ENCODE measurements at regions not wholly inside any gene's neighbourhood (a gene's known extent, or its start where the extent isn't known, plus 50 kb on each side); places are given as distances from the start of the nearest gene placed in this dataset.
"Not testable (repeated sequence)": the region's sequence is repeated elsewhere in the genome, so short reads cannot be mapped to it uniquely, and the experiment has no call there.

DNA sequence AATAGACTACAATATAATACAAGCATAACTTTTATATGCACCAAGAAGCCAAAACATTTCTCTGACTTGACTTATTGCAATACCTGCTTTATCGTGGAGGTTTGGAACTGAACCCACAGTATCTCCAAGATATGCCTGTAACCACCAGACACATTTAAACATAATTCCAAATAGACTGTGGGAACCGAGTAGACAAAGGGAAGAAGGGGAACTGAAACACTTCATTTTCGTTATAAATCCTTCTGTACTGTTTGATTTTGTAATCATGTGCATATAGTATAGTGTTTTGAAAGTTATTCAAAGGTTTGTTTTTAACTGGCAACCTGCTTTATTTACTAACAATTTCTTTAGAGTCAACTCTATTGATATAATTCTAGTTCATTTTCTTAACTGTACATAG lies 154.9 kb upstream of the BEND6 start:
- Histone ChIP-seq H3K36me3 (no peaks in the 10 kb centered on the region), H3K9me3 (replicated peaks) (no peaks in the 10 kb centered on the region), H3K4me1 (replicated peaks) (peaks cover 55% of the 10 kb centered on the region), H3K27me3 (replicated peaks) (no peaks in the 10 kb centered on the region), H3K27ac (no peak overlapping the region), H3K4me3 (no peak overlapping the region)
- no peak for DNase-seq (ENCODE audit: low read depth in 1 of 2, low spot score in 2 of 2)

DNA sequence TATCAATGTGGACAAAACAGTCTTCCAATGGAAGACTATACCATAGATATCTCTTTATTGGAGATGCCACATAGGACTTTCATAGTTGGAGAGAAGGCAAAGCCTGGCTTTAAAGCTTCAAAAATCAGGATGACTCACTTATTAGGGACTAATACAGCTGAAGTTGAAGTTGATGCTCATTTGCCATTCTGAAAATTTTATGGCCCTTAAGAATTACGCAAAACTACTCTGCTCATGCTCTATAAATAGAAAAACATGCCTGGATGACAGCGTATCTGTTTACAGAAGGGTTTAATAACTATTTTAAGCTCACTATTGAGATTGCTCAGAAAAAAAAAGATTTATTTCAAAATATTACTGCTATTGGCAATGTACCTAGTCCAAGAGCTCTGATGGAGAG lies 155.5 kb upstream of the DST start:
- DNase-seq (ENCODE audit: low read depth in 1 of 2, low spot score in 2 of 2): no peak
- Histone ChIP-seq H3K4me3 (no peak overlapping the region), H3K36me3 (no peaks in the 10 kb centered on the region), H3K27ac (no peak overlapping the region), H3K27me3 (replicated peaks) (no peaks in the 10 kb centered on the region), H3K9me3 (replicated peaks) (no peaks in the 10 kb centered on the region), H3K4me1 (replicated peaks) (peaks cover 46% of the 10 kb centered on the region)

DNA sequence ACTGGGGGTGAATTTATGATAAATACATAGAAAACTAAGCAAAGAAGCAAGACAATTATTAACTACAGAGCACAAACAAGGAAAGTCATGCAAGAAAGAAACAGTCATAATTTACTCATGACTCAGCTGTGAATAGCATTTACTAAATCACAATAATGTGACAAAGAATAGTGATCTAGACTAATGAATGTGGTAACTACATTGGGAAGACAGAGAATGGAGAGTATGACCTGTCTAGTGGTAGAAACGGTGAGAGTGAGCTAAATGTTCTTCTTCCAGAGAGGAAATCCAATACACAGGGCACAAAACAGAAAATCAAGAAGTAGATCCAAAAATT lies 153.5 kb upstream of the DST start:
- Histone ChIP-seq H3K4me3 (no peak overlapping the region), H3K27ac (peak overlapping the region; percentile 14), H3K36me3 (no peaks in the 10 kb centered on the region), H3K9me3 (replicated peaks) (no peaks in the 10 kb centered on the region), H3K27me3 (replicated peaks) (no peaks in the 10 kb centered on the region), H3K4me1 (replicated peaks) (peaks cover 36% of the 10 kb centered on the region)
- DNase-seq (ENCODE audit: low read depth in 1 of 2, low spot score in 2 of 2): peak in 1 of 2 experiments; percentile 51

DNA sequence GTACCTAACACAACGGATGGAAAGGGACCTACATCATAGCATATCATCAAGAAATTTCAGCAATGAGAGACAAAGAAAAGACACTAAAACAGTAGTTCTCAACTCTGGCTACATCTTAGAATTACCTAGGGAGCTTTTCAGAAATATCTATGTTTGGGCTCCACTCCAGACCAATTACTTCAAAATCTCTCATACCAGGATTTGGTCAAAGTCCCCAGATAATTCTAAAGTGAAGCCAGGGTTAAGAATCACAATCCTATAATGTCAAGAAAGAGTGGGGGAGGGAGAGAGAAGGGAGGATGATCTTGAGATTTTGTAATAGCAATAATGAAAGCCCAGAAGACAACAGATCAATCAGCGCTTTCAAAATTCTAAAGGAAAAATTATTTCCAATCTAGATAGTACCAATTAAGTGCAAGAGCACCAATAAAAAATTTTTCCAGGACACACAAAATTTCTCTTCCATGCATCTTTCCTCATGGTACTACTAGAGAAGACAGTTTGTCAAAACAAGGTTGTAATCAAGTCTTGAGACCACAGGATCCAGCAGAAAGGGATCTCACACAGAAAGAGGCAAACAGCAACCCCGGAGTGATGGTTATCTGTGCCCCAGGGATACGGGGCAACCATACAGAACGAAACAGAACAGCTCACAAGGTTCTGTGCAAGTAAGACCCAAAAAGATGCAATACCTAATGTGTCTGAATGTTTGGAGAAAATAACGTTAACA lies 152.9 kb upstream of the DST start:
- no peaks in the 10 kb centered on the region for H3K9me3 ChIP-seq (replicated peaks)
- no peak overlapping the region for H3K4me3 ChIP-seq
- H3K27ac ChIP-seq: peak overlapping the region; percentile 14
- H3K36me3 ChIP-seq: no peaks in the 10 kb centered on the region
- DNase-seq (ENCODE audit: low read depth in 1 of 2, low spot score in 2 of 2): no peak
- H3K4me1 ChIP-seq (replicated peaks): peaks cover 36% of the 10 kb centered on the region
- no peaks in the 10 kb centered on the region for H3K27me3 ChIP-seq (replicated peaks)

DNA sequence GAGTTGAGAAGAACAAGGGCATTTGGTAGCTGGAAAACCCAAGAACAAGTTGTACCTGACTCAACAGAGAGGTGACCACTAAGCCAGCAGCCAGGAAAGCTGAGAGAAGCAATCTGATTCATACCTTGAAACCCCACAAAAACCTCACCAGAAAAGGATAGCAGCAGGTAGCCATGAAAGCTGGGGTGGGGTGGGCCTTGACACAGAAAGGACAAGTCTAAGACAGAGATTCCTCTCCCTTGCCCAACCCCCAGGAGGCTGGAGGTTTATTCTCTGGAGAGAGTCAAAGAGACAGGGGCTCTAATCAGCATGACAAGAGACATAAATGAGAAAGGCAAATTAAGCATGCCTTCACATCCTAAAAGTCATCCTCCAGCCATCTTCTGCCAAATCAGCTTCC lies 151.7 kb upstream of the DST start:
- H3K27ac ChIP-seq: no peak overlapping the region
- DNase-seq (ENCODE audit: low read depth in 1 of 2, low spot score in 2 of 2): no peak
- peaks cover 36% of the 10 kb centered on the region for H3K4me1 ChIP-seq (replicated peaks)
- H3K27me3 ChIP-seq (replicated peaks): no peaks in the 10 kb centered on the region
- H3K4me3 ChIP-seq: no peak overlapping the region
- H3K36me3 ChIP-seq: no peaks in the 10 kb centered on the region
- H3K9me3 ChIP-seq (replicated peaks): no peaks in the 10 kb centered on the region

DNA sequence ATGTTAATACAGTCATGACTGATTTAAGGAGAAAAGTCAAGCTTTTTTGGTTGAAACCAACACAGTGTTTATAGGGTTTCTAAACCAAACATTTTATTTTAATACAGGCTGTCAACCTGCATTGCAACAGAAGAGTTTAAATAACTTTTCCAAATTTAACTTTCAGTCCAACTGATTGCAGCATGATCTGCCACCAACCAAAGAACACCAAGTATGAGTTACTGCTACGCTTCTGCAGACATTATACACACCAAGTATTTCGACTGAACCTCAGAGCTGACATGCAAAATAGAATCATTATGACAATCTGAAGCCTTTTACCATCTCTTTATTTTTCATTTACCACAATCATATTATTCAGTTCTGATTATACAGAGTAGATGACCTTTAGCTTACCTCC lies 151.2 kb upstream of the DST start:
- no peak overlapping the region for H3K4me3 ChIP-seq
- no peak overlapping the region for H3K27ac ChIP-seq
- H3K27me3 ChIP-seq (replicated peaks): no peaks in the 10 kb centered on the region
- H3K36me3 ChIP-seq: no peaks in the 10 kb centered on the region
- H3K9me3 ChIP-seq (replicated peaks): no peaks in the 10 kb centered on the region
- H3K4me1 ChIP-seq (replicated peaks): peaks cover 36% of the 10 kb centered on the region
- DNase-seq (ENCODE audit: low read depth in 1 of 2, low spot score in 2 of 2): no peak

DNA sequence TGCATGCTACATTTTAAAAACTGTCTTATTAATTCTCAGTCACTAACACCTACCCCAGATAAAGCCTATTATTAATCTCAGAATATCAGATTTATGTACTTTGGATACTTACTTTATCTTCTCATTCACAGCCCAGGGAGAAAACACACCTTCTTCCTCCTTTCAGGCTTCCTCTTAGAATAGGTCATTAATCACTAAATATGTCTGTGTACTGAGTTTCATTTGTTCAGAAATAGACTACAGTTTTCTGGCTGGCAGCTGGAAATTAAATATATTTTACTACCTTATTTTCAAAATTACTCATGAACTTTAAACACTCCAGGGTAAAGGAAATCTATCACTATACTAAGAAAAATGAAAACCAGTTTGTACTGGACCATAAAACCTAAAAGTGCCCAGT lies 147.7 kb upstream of the DST start:
- H3K9me3 ChIP-seq (replicated peaks): no peaks in the 10 kb centered on the region
- no peak overlapping the region for H3K27ac ChIP-seq
- H3K4me3 ChIP-seq: no peak overlapping the region
- peaks cover 11% of the 10 kb centered on the region for H3K4me1 ChIP-seq (replicated peaks)
- no peaks in the 10 kb centered on the region for H3K27me3 ChIP-seq (replicated peaks)
- H3K36me3 ChIP-seq: no peaks in the 10 kb centered on the region
- no peak for DNase-seq (ENCODE audit: low read depth in 1 of 2, low spot score in 2 of 2)

DNA sequence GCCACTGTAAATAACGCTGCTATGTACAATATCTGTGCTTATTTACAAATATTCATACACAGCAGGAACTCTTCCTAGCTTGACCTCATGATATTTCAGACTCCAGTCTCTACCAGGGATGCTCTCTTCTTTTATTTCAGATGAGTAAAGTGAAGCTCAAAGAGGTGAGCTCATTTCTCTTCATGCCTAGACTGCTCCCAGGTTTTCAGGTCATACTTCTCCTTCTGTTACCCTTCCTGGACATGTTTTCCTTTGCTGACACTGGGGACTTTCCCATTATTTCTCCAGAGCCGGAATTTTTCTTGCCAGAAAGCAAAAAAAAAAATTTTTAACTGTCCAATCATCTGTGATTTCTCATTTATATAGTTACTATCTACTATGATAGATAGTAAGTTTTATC lies 147.2 kb upstream of the DST start:
- Histone ChIP-seq H3K4me1 (replicated peaks) (0 out of 2 replicates have a peak, but pooled peaks cover 6% of the 10 kb centered on the region), H3K9me3 (replicated peaks) (no peaks in the 10 kb centered on the region), H3K4me3 (no peak overlapping the region), H3K27ac (no peak overlapping the region), H3K27me3 (replicated peaks) (no peaks in the 10 kb centered on the region), H3K36me3 (0 out of 2 replicates have a peak, but pooled peaks cover 3% of the 10 kb centered on the region)
- DNase-seq (ENCODE audit: low read depth in 1 of 2, low spot score in 2 of 2): no peak

DNA sequence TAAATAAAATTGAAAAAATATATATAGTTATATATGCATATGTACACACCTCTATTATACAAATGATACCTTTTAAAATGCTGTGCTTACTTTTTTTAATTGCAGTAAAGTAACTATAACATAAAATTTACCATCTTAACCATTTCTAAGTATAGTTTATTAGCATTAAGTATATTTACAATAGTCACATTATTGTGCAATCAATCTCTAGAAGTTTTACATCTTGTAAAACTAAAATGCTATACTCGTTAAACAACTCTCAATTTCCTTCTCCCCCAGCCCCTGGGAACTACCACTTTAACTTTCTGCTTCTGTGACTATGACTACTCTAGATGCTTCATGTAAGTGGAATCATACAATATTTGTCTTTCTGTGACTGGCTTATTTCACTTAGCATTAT lies 146.7 kb upstream of the DST start:
- no peaks in the 10 kb centered on the region for H3K27me3 ChIP-seq (replicated peaks)
- no peak for DNase-seq (ENCODE audit: low read depth in 1 of 2, low spot score in 2 of 2)
- 0 out of 2 replicates have a peak, but pooled peaks cover 3% of the 10 kb centered on the region for H3K36me3 ChIP-seq
- H3K4me1 ChIP-seq (replicated peaks): 0 out of 2 replicates have a peak, but pooled peaks cover 3% of the 10 kb centered on the region
- H3K27ac ChIP-seq: no peak overlapping the region
- no peak overlapping the region for H3K4me3 ChIP-seq
- H3K9me3 ChIP-seq (replicated peaks): no peaks in the 10 kb centered on the region

DNA sequence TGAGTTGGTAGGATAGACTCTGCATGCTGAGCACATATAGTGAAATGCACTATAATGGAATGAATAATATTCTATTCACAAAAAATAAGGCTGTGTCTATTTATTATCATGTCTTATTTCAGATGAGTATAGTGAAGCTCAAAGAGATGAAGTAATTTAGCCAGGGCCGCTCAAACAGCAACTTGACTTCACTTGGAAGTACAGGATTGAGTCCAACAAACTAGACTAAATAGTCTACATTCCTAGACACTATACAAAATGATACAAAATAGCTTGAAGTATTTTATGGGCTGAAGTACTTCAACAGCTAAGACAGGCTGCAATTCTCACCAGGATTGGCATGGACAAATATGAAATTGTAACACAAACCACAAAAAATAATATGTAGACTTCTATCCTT lies 144.5 kb upstream of the DST start:
- Histone ChIP-seq H3K4me3 (no peak overlapping the region), H3K4me1 (replicated peaks) (no peaks in the 10 kb centered on the region), H3K27me3 (replicated peaks) (no peaks in the 10 kb centered on the region), H3K9me3 (replicated peaks) (no peaks in the 10 kb centered on the region), H3K27ac (no peak overlapping the region), H3K36me3 (0 out of 2 replicates have a peak, but pooled peaks cover 3% of the 10 kb centered on the region)
- DNase-seq (ENCODE audit: low read depth in 1 of 2, low spot score in 2 of 2): no peak

DNA sequence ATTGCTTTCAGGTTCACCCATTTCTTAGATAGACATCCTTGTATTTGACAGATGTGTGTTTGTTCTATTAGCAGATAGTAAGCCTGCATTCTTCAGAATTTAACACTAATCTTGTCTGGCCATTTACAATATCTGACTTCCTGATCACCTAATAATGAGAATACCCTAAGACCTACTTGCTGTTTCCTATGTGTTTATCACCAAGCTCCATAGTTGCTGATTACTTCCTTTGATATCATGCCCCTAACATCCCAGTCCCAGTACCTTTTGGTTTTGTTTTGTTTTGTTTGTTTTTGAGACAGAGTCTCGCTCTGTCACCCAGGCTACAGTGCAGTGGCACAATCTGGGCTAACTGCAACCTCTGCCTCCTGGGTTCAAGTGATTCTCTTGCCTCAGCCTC lies 143.6 kb upstream of the DST start:
- no peak for DNase-seq (ENCODE audit: low read depth in 1 of 2, low spot score in 2 of 2)
- no peak overlapping the region for H3K4me3 ChIP-seq

DNA sequence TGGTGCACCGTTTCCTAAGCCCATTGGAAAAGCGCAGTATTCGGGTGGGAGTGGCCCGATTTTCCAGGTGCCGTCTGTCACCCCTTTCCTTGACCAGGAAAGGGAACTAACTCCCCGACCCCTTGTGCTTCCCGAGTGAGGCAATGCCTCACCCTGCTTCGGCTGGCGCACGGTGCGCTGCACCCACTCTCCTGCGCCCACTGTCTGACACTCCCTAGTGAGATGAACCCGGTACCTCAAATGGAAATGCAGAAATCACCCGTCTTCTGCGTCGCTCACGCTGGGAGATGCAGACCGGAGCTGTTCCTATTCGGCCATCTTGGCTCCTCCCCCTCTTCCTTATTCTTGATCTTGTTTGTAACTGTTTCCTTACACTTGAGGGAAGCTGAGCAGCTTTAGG lies 142.8 kb upstream of the DST start:
- H3K9me3 ChIP-seq (replicated peaks); H3K4me1 ChIP-seq (replicated peaks); DNase-seq (ENCODE audit: low read depth in 1 of 2, low spot score in 2 of 2); H3K27me3 ChIP-seq (replicated peaks); H3K27ac ChIP-seq; H3K36me3 ChIP-seq; H3K4me3 ChIP-seq: not testable (repeated sequence)

More for the DNA sequence above, 143.6 kb upstream of the DST start:
- H3K36me3 ChIP-seq: 0 out of 2 replicates have a peak, but pooled peaks cover 3% of the 10 kb centered on the region
- no peaks in the 10 kb centered on the region for H3K4me1 ChIP-seq (replicated peaks)
- no peaks in the 10 kb centered on the region for H3K9me3 ChIP-seq (replicated peaks)
- no peak overlapping the region for H3K27ac ChIP-seq
- no peaks in the 10 kb centered on the region for H3K27me3 ChIP-seq (replicated peaks)

DNA sequence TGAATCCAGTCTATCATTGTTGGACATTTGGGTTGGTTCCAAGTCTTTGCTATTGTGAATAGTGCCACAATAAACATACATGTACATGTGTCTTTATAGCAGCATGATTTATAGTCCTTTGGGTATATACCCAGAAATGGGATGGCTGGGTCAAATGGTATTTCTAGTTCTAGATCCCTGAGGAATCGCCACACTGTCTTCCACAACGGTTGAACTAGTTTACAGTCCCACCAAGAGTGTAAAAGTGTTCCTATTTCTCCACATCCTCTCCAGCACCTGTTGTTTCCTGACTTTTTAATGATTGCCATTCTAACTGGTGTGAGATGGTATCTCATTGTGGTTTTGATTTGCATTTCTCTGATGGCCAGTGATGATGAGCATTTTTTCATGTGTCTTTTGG lies 137.4 kb upstream of the DST start:
- not testable (repeated sequence) for H3K27ac ChIP-seq; DNase-seq (ENCODE audit: low read depth in 1 of 2, low spot score in 2 of 2); H3K4me1 ChIP-seq (replicated peaks); H3K4me3 ChIP-seq; H3K9me3 ChIP-seq (replicated peaks); H3K36me3 ChIP-seq; H3K27me3 ChIP-seq (replicated peaks)

DNA sequence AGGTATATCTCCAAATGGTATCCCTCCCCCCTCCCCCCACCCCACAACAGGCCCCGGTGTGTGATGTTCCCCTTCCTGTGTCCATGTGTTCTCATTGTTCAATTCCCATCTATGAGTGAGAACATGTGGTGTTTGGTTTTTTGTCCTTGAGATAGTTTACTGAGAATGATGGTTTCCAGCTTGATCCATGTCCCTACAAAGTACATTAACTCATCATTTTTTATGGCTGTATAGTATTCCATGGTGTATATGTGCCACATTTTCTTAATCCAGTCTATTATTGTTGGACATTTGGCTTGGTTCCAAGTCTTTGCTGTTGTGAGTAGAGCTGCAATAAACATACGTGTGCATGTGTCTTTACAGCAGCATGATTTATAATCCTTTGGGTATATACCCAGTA lies 135.8 kb upstream of the DST start:
- H3K4me1 ChIP-seq (replicated peaks); H3K4me3 ChIP-seq; H3K27ac ChIP-seq; H3K27me3 ChIP-seq (replicated peaks); H3K36me3 ChIP-seq; DNase-seq (ENCODE audit: low read depth in 1 of 2, low spot score in 2 of 2); H3K9me3 ChIP-seq (replicated peaks): not testable (repeated sequence)

Data from SJSA1 (cell line).